DMS 273 (cell line): ENCODE measurements at regions not wholly inside any gene's neighbourhood (a gene's known extent, or its start where the extent isn't known, plus 50 kb on each side); places are given as distances from the start of the nearest gene placed in this dataset.
"Not testable (repeated sequence)": the region's sequence is repeated elsewhere in the genome, so short reads cannot be mapped to it uniquely, and the experiment has no call there.

Experiments
- DNase-seq: peaks from one replicate; lab custom pipeline; 2025; ENCODE audit not compliant: unreplicated experiment; lab: John Stamatoyannopoulos, UW

GRCh38 chr2:109049022-109049421, 60.0 kb upstream of the EDAR start:
- no peak for DNase-seq

- DNase-seq, result no peak
Measured at GRCh38 chr2:109048163-109048562, 59.1 kb upstream of the EDAR start.

- DNase-seq, result not testable (repeated sequence)
Measured at GRCh38 chr2:109047569-109047968, 58.5 kb upstream of the EDAR start.

- DNase-seq, result no peak
Measured at GRCh38 chr2:109046925-109047508, 58.0 kb upstream of the EDAR start.

GRCh38 chr2:109045505-109045904, 56.5 kb upstream of the EDAR start:
- DNase-seq, result no peak

- DNase-seq, result no peak
Measured at GRCh38 chr2:109038992-109039391, 50.0 kb upstream of the EDAR start.
